ENCODE measurements at regions not wholly inside any gene's neighbourhood (a gene's known extent, or its start where the extent isn't known, plus 50 kb on each side); places are given as distances from the start of the nearest gene placed in this dataset.

DNA sequence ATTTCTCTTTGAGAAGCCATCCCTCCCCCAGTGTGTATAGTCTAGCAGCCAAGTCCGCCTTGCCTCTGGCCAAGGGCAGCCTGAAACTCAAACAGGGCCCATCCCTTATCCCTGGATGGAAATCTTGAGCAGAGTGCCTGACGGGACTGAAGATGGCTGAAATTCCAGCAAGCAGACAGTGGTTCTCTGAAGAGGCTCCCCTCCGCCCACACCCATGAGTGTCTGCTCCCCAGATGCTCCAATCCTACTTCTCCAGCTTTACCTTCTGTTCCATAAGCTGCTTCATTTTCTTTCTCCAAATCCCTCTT, 396.2 kb downstream of the NUAK1 start:
- intact Hi-C loops (cut with micrococcal nuclease; ENCODE audit: unreplicated experiment) (no loop called here), in situ Hi-C loops (cut with MboI) (no loop called here)
- no peak overlapping the region for H3K4me2 ChIP-seq (ENCODE audit: control insufficient read depth, insufficient read depth)
- no peak for ATAC-seq
- no peaks in the 10 kb centered on the region for H3K36me3 ChIP-seq (ENCODE audit: control insufficient read depth in 2 of 2, insufficient read depth in 2 of 2, low read length in 1 of 2)
- no peaks in the 10 kb centered on the region for H3K9me3 ChIP-seq (replicated peaks; ENCODE audit: control insufficient read depth, insufficient read depth, low read length)
- H3K4me3 ChIP-seq = no peak overlapping the region
- CTCF ChIA-PET = no interaction called here
- TF ChIP-seq RAD51 (IDR thresholded peaks at IDR 0.05) (no peak), ZNF622 (IDR thresholded peaks at IDR 0.05) (no peak), RBBP5 (conservative IDR thresholded peaks at IDR 0.05) (no peak), MTA2 (IDR thresholded peaks at IDR 0.05; ENCODE audit: low read depth) (no peak), IRF4 (IDR thresholded peaks at IDR 0.05; ENCODE audit: low read depth, low read length) (no peak), ZZZ3 (IDR thresholded peaks at IDR 0.05; ENCODE audit: control insufficient read depth, insufficient read length, low read depth) (no peak), TARDBP (IDR thresholded peaks at IDR 0.05; ENCODE audit: borderline replicate concordance) (no peak), NR2C1 (IDR thresholded peaks at IDR 0.05) (no peak), NFYB (IDR thresholded peaks at IDR 0.05; ENCODE audit: insufficient read depth, low read depth, low read length) (no peak), CHD2 (IDR thresholded peaks at IDR 0.05; ENCODE audit: borderline replicate concordance, low read depth, low read length) (no peak), YY1 (IDR thresholded peaks at IDR 0.05; ENCODE audit: low read depth, low read length) (no peak)
- TF ChIP-seq, protein P1, sequence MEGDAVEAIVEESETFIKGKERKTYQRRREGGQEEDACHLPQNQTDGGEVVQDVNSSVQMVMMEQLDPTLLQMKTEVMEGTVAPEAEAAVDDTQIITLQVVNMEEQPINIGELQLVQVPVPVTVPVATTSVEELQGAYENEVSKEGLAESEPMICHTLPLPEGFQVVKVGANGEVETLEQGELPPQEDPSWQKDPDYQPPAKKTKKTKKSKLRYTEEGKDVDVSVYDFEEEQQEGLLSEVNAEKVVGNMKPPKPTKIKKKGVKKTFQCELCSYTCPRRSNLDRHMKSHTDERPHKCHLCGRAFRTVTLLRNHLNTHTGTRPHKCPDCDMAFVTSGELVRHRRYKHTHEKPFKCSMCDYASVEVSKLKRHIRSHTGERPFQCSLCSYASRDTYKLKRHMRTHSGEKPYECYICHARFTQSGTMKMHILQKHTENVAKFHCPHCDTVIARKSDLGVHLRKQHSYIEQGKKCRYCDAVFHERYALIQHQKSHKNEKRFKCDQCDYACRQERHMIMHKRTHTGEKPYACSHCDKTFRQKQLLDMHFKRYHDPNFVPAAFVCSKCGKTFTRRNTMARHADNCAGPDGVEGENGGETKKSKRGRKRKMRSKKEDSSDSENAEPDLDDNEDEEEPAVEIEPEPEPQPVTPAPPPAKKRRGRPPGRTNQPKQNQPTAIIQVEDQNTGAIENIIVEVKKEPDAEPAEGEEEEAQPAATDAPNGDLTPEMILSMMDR (IDR thresholded peaks at IDR 0.05 in 2 of 3, conservative IDR thresholded peaks at IDR 0.05 in 1 of 3; ENCODE audit: control insufficient read depth in 2 of 3, extremely low read depth in 1 of 3, insufficient read depth in 1 of 3, low read depth in 3 of 3, low read length in 3 of 3) = no peak
- TF ChIP-seq, protein P2, sequence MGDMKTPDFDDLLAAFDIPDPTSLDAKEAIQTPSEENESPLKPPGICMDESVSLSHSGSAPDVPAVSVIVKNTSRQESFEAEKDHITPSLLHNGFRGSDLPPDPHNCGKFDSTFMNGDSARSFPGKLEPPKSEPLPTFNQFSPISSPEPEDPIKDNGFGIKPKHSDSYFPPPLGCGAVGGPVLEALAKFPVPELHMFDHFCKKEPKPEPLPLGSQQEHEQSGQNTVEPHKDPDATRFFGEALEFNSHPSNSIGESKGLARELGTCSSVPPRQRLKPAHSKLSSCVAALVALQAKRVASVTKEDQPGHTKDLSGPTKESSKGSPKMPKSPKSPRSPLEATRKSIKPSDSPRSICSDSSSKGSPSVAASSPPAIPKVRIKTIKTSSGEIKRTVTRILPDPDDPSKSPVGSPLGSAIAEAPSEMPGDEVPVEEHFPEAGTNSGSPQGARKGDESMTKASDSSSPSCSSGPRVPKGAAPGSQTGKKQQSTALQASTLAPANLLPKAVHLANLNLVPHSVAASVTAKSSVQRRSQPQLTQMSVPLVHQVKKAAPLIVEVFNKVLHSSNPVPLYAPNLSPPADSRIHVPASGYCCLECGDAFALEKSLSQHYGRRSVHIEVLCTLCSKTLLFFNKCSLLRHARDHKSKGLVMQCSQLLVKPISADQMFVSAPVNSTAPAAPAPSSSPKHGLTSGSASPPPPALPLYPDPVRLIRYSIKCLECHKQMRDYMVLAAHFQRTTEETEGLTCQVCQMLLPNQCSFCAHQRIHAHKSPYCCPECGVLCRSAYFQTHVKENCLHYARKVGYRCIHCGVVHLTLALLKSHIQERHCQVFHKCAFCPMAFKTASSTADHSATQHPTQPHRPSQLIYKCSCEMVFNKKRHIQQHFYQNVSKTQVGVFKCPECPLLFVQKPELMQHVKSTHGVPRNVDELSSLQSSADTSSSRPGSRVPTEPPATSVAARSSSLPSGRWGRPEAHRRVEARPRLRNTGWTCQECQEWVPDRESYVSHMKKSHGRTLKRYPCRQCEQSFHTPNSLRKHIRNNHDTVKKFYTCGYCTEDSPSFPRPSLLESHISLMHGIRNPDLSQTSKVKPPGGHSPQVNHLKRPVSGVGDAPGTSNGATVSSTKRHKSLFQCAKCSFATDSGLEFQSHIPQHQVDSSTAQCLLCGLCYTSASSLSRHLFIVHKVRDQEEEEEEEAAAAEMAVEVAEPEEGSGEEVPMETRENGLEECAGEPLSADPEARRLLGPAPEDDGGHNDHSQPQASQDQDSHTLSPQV (IDR thresholded peaks at IDR 0.05) = no peak
- H4K20me1 ChIP-seq (ENCODE audit: control insufficient read depth, insufficient read depth) = no peaks in the 10 kb centered on the region
- no peak overlapping the region for H3K9ac ChIP-seq (ENCODE audit: control insufficient read depth, insufficient read depth, low read length)
- H3K79me2 ChIP-seq (ENCODE audit: control insufficient read depth, insufficient read depth, low read length) = no peaks in the 10 kb centered on the region
- SMC1A ChIA-PET (ENCODE audit: uncharacterized antibody, unreplicated experiment) = no interaction called here
- H3K27ac ChIP-seq (ENCODE audit: control insufficient read depth, insufficient read depth) = no peak overlapping the region
- FAIRE-seq = no peak
- 29% methylated on average over 3 of the region's 3 CpGs for whole genome bisulfite sequencing (ENCODE audit: insufficient coverage, insufficient replicate concordance, low lambda C conversion rate, missing lambda C conversion rate)
- no TSS peak for BruUV-seq (replicated peaks)
- POLR2A ChIA-PET = no interaction called here
- RAD21 ChIA-PET (ENCODE audit: unreplicated experiment) = no interaction called here
- no peak overlapping the region for H2AFZ ChIP-seq (ENCODE audit: control insufficient read depth, low read depth, low read length)
- no peaks in the 10 kb centered on the region; a peak in 2 of 4 replicates for H3K27me3 ChIP-seq (replicated peaks in 1 of 2; ENCODE audit: control insufficient read depth in 2 of 2, insufficient read depth in 2 of 2, low read length in 1 of 2)
- no peaks in the 10 kb centered on the region for H3K4me1 ChIP-seq (ENCODE audit: control insufficient read depth, insufficient read depth, low read length)
- no peak for DNase-seq (ENCODE audit: low read depth, low spot score)
